Smooth muscle cell (in vitro differentiated cells): ENCODE measurements at regions not wholly inside any gene's neighbourhood (a gene's known extent, or its start where the extent isn't known, plus 50 kb on each side); places are given as distances from the start of the nearest gene placed in this dataset.

Experiments used
- DNase-seq: peaks from one replicate; lab custom pipeline; 2025; ENCODE audit not compliant: unreplicated experiment; lab: John Stamatoyannopoulos, UW
- H2AFZ ChIP-seq: fragments of 200-600 bp; sonication (generic); 2 replicates; pipeline ENCODE4 v1.6.0; 2016; ENCODE audit warnings: antibody characterized with exemption, low read depth, mild to moderate bottlenecking
- H3F3A ChIP-seq: fragments of 200-600 bp; sonication (generic); 2 replicates; pipeline ENCODE4 v1.6.0; 2017; ENCODE audit warnings: antibody characterized with exemption, low read depth
- H3K27ac ChIP-seq: fragments of 200-600 bp; sonication (generic); 2 replicates; pipeline ENCODE4 v1.5.1; 2016; ENCODE audit warnings: low read depth, mild to moderate bottlenecking
- H3K27me3 ChIP-seq: fragments of 200-600 bp; sonication (generic); 2 replicates; pipeline ENCODE4 v1.6.1; 2016; ENCODE audit warnings: low read depth, mild to moderate bottlenecking
- H3K36me3 ChIP-seq: fragments of 200-600 bp; sonication (generic); 2 replicates; pipeline ENCODE4 v1.5.1; 2016; ENCODE audit warnings: low read depth
- H3K4me1 ChIP-seq: fragments of 200-600 bp; sonication (generic); 2 replicates; pipeline ENCODE4 v1.5.1; 2016; ENCODE audit warnings: low read depth
- H3K4me2 ChIP-seq: fragments of 200-600 bp; sonication (generic); 2 replicates; pipeline ENCODE4 v1.6.0; 2016; ENCODE audit warnings: mild to moderate bottlenecking
- H3K4me3 ChIP-seq: fragments of 200-600 bp; sonication (generic); 2 replicates; pipeline ENCODE4 v1.5.1; 2016; ENCODE audit warnings: mild to moderate bottlenecking
- H3K79me2 ChIP-seq: fragments of 200-600 bp; sonication (generic); 2 replicates; pipeline ENCODE4 v1.6.0; 2016; ENCODE audit warnings: low read depth, mild to moderate bottlenecking
- H3K9ac ChIP-seq: fragments of 200-600 bp; sonication (generic); 2 replicates; pipeline ENCODE4 v1.6.0; 2016; ENCODE audit warnings: low read depth
- H3K9me3 ChIP-seq: fragments of 200-600 bp; sonication (generic); replicated peaks from 2 replicates; pipeline ENCODE4 v1.5.1; 2016; ENCODE audit warnings: low read depth
- H4K20me1 ChIP-seq: fragments of 200-600 bp; sonication (generic); 2 replicates; pipeline ENCODE4 v1.6.0; 2016; ENCODE audit warnings: low read depth
- CTCF ChIP-seq: fragments of 200-600 bp; sonication (generic); IDR thresholded peaks from 2 replicates; pipeline ENCODE4 v1.5.1; 2017; ENCODE audit warnings: borderline replicate concordance, mild to moderate bottlenecking, antibody characterized with exemption; ENCODE audit not compliant: insufficient read depth, poor library complexity, severe bottlenecking
- WGBS: methylation state at CpG from one replicate; pipeline ENCODE4 v1.1.7; 2016; ENCODE audit warnings: low lambda C conversion rate; 5-methylcytosine and 5-hydroxymethylcytosine counted together

GRCh38 chr13:73179650-73180274 is 121.0 kb downstream of the KLF5 start:
- Histone ChIP-seq H3K9me3 (no peaks in the 10 kb centered on the region), H3F3A (no peaks in the 10 kb centered on the region), H3K9ac (no peak overlapping the region), H3K4me1 (no peaks in the 10 kb centered on the region), H3K4me2 (no peak overlapping the region), H3K27me3 (no peaks in the 10 kb centered on the region), H4K20me1 (no peaks in the 10 kb centered on the region), H2AFZ (no peak overlapping the region), H3K27ac (no peak overlapping the region), H3K36me3 (no peaks in the 10 kb centered on the region), H3K79me2 (no peaks in the 10 kb centered on the region), H3K4me3 (no peak overlapping the region)
- DNase-seq, result no peak
- no peak for TF ChIP-seq CTCF
- WGBS, result 62% methylated on average over 6 of the region's 6 CpGs

- Histone ChIP-seq H4K20me1 (no peaks in the 10 kb centered on the region), H3K4me2 (no peak overlapping the region), H3K79me2 (no peaks in the 10 kb centered on the region), H3K9ac (no peak overlapping the region), H2AFZ (no peak overlapping the region), H3K9me3 (no peaks in the 10 kb centered on the region), H3F3A (no peaks in the 10 kb centered on the region), H3K27me3 (no peaks in the 10 kb centered on the region), H3K27ac (no peak overlapping the region), H3K36me3 (no peaks in the 10 kb centered on the region), H3K4me3 (no peak overlapping the region), H3K4me1 (no peaks in the 10 kb centered on the region)
- no peak for DNase-seq
- 98% methylated on average over 3 of the region's 3 CpGs for WGBS
- no peak for TF ChIP-seq CTCF
Measured at GRCh38 chr13:73177916-73178565, 119.2 kb downstream of the KLF5 start.

GRCh38 chr13:73177017-73177416 is 118.2 kb downstream of the KLF5 start:
- no peak for DNase-seq
- Histone ChIP-seq H3K4me3 (no peak overlapping the region), H2AFZ (no peak overlapping the region), H3K27ac (no peak overlapping the region), H3K36me3 (no peaks in the 10 kb centered on the region), H3K9ac (no peak overlapping the region), H3F3A (no peaks in the 10 kb centered on the region), H3K79me2 (no peaks in the 10 kb centered on the region), H3K27me3 (no peaks in the 10 kb centered on the region), H3K4me2 (no peak overlapping the region), H3K9me3 (no peaks in the 10 kb centered on the region), H3K4me1 (no peaks in the 10 kb centered on the region), H4K20me1 (no peaks in the 10 kb centered on the region)
- 83% methylated on average over 1 of the region's 1 CpG for WGBS
- TF ChIP-seq CTCF, result no peak

GRCh38 chr13:73174521-73175010 is 115.8 kb downstream of the KLF5 start:
- H3K4me2 ChIP-seq, result no peak overlapping the region
- no peak overlapping the region for H3K4me3 ChIP-seq
- no peak for TF ChIP-seq CTCF
- no peaks in the 10 kb centered on the region for H3K79me2 ChIP-seq
- H3K9me3 ChIP-seq, result no peaks in the 10 kb centered on the region
- H3F3A ChIP-seq, result no peaks in the 10 kb centered on the region
- no peaks in the 10 kb centered on the region for H3K27me3 ChIP-seq
- no peak for DNase-seq
- peaks cover under 1% of the 10 kb centered on the region for H3K4me1 ChIP-seq
- no peak overlapping the region for H2AFZ ChIP-seq
- no peak overlapping the region for H3K9ac ChIP-seq
- H3K36me3 ChIP-seq, result no peaks in the 10 kb centered on the region
- H4K20me1 ChIP-seq, result no peaks in the 10 kb centered on the region
- no peak overlapping the region for H3K27ac ChIP-seq
